Upper lobe of left lung (tissue), 4 donors: ENCODE measurements at regions not wholly inside any gene's neighbourhood (a gene's known extent, or its start where the extent isn't known, plus 50 kb on each side); places are given as distances from the start of the nearest gene placed in this dataset.

Source experiments
- CTCF ChIP-seq, 6 experiments: fragments of 450-650 bp in 4 of 6; fragments of 200-600 bp in 2 of 6; sonication (generic) in 2 of 6; IDR thresholded peaks; one replicate each; pipeline ENCODE4 v1.5.1; 2016 to 2019; ENCODE audit warnings: antibody characterized with exemption in 6 of 6
- POLR2A ChIP-seq, 4 donors: fragments of 450-650 bp; IDR thresholded peaks; one replicate each; pipeline ENCODE4 v1.5.1; 2016 to 2017; ENCODE audit warnings: antibody characterized with exemption in 4 of 4, mild to moderate bottlenecking in 2 of 4
- POLR2AphosphoS5 ChIP-seq, 2 donors: sonication (generic); formaldehyde crosslinking; IDR thresholded peaks; one replicate each; pipeline ENCODE4 v1.5.1; 2017; ENCODE audit warnings: antibody characterized with exemption in 2 of 2

- no peak for TF ChIP-seq POLR2A (IDR thresholded peaks at IDR 0.05)
- no peak for TF ChIP-seq CTCF (IDR thresholded peaks at IDR 0.05)
- no peak for TF ChIP-seq POLR2AphosphoS5 (IDR thresholded peaks at IDR 0.05)
Measured at GRCh38 chr5:145568581-145568980, 266.6 kb downstream of the PRELID2 start.
